Suprapubic skin (tissue), 4 donors: ENCODE measurements at regions not wholly inside any gene's neighbourhood (a gene's known extent, or its start where the extent isn't known, plus 50 kb on each side); places are given as distances from the start of the nearest gene placed in this dataset.

Source experiments
- DNase-seq, 2 donors: peaks; one replicate each; pipeline ENCODE4 v3.0.0-alpha.2; 2019; ENCODE audit warnings: low spot score in 2 of 2
- H3K27ac ChIP-seq: fragments of 200-600 bp; sonication (generic); one replicate; pipeline ENCODE4 v1.5.1; 2019
- H3K27me3 ChIP-seq: fragments of 200-600 bp; sonication (generic); one replicate; pipeline ENCODE4 v1.5.1; 2019
- H3K36me3 ChIP-seq: fragments of 200-600 bp; sonication (generic); one replicate; pipeline ENCODE4 v1.5.1; 2019
- H3K4me1 ChIP-seq: fragments of 200-600 bp; sonication (generic); one replicate; pipeline ENCODE4 v1.5.1; 2019
- H3K4me3 ChIP-seq: fragments of 200-600 bp; sonication (generic); one replicate; pipeline ENCODE4 v1.5.1; 2019; ENCODE audit warnings: mild to moderate bottlenecking
- H3K9me3 ChIP-seq: fragments of 200-600 bp; sonication (generic); one replicate; pipeline ENCODE4 v1.5.1; 2019
- EP300 ChIP-seq: sonication (generic); formaldehyde crosslinking; IDR thresholded peaks from one replicate; pipeline ENCODE4 v1.6.1; 2017; ENCODE audit warnings: antibody characterized with exemption
- POLR2A ChIP-seq, 2 donors: fragments of 450-650 bp; IDR thresholded peaks; one replicate each; pipeline ENCODE4 v1.6.1; 2017; ENCODE audit warnings: antibody characterized with exemption in 2 of 2, mild to moderate bottlenecking in 2 of 2, moderate library complexity in 2 of 2
- POLR2AphosphoS5 ChIP-seq, 3 donors: sonication (generic); formaldehyde crosslinking; IDR thresholded peaks; one replicate each; pipeline ENCODE4 v1.6.1; 2017; ENCODE audit warnings: antibody characterized with exemption in 3 of 3
- WGBS: methylation state at CpG from one replicate; pipeline ENCODE4 v1.1.5; 2018; 5-methylcytosine and 5-hydroxymethylcytosine counted together
- TF ChIP-seq, protein P1 (sequence below), 2 donors: fragments of 200-600 bp in 1 of 2; fragments of 450-650 bp in 1 of 2; sonication (generic) in 1 of 2; IDR thresholded peaks; one replicate each; pipeline ENCODE4 v1.5.1; 2016 to 2019; ENCODE audit warnings: antibody characterized with exemption in 2 of 2, mild to moderate bottlenecking in 1 of 2, moderate library complexity in 1 of 2

GRCh38 chr2:34567128-34567527 lies 968.0 kb upstream of the FAM98A start:
- WGBS = 69% methylated on average over 7 of the region's 7 CpGs
- TF ChIP-seq POLR2A (IDR thresholded peaks at IDR 0.05) = no peak
- TF ChIP-seq, protein P1, sequence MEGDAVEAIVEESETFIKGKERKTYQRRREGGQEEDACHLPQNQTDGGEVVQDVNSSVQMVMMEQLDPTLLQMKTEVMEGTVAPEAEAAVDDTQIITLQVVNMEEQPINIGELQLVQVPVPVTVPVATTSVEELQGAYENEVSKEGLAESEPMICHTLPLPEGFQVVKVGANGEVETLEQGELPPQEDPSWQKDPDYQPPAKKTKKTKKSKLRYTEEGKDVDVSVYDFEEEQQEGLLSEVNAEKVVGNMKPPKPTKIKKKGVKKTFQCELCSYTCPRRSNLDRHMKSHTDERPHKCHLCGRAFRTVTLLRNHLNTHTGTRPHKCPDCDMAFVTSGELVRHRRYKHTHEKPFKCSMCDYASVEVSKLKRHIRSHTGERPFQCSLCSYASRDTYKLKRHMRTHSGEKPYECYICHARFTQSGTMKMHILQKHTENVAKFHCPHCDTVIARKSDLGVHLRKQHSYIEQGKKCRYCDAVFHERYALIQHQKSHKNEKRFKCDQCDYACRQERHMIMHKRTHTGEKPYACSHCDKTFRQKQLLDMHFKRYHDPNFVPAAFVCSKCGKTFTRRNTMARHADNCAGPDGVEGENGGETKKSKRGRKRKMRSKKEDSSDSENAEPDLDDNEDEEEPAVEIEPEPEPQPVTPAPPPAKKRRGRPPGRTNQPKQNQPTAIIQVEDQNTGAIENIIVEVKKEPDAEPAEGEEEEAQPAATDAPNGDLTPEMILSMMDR (IDR thresholded peaks at IDR 0.05) = no peak
- TF ChIP-seq EP300 = no peak
- no peak for TF ChIP-seq POLR2AphosphoS5 (IDR thresholded peaks at IDR 0.05)

DNA sequence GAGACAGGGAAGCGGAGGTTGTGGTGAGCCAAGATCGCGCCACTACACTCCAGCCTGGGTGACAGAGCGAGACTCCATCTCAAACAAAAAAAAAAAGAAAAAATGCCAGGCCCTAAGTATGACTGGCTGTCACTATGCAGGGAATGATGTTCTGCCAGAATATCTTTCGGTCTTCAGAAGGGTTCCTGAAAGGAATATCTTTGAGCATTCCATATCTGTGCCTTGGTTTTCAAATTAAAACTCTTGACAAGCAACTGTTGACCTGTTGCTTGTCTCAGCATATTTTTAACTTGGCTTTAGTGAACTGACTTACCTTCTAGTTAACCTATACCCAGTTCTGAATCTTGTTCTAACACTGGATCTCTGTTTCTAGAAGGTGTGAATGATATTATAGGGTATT lies 953.2 kb upstream of the FAM98A start:
- TF ChIP-seq POLR2A (IDR thresholded peaks at IDR 0.05) (no peak), EP300 (no peak), POLR2AphosphoS5 (IDR thresholded peaks at IDR 0.05) (no peak)
- TF ChIP-seq, protein P1 (IDR thresholded peaks at IDR 0.05) = no peak
- no peak for DNase-seq

More at GRCh38 chr2:34567128-34567527, 968.0 kb upstream of the FAM98A start:
- Histone ChIP-seq H3K27ac (no peak overlapping the region), H3K4me3 (no peak overlapping the region), H3K27me3 (no peaks in the 10 kb centered on the region), H3K4me1 (no peaks in the 10 kb centered on the region), H3K9me3 (no peaks in the 10 kb centered on the region), H3K36me3 (no peaks in the 10 kb centered on the region)
- DNase-seq = no peak

GRCh38 chr2:34549710-34550345 lies 950.7 kb upstream of the FAM98A start:
- H3K27ac ChIP-seq = no peak overlapping the region
- H3K36me3 ChIP-seq = no peaks in the 10 kb centered on the region
- DNase-seq = no peak
- no peak overlapping the region for H3K4me3 ChIP-seq
- no peaks in the 10 kb centered on the region for H3K4me1 ChIP-seq
- WGBS = 74% methylated on average over 3 of the region's 3 CpGs
- peaks cover 9% of the 10 kb centered on the region for H3K9me3 ChIP-seq
- TF ChIP-seq POLR2A (IDR thresholded peaks at IDR 0.05) (no peak), EP300 (no peak), POLR2AphosphoS5 (IDR thresholded peaks at IDR 0.05) (no peak)
- TF ChIP-seq, protein P1 (IDR thresholded peaks at IDR 0.05) = no peak
- no peaks in the 10 kb centered on the region for H3K27me3 ChIP-seq

More for the DNA sequence above, 953.2 kb upstream of the FAM98A start:
- Histone ChIP-seq H3K36me3 (no peaks in the 10 kb centered on the region), H3K27me3 (no peaks in the 10 kb centered on the region), H3K27ac (no peak overlapping the region), H3K4me3 (no peak overlapping the region), H3K4me1 (no peaks in the 10 kb centered on the region), H3K9me3 (no peaks in the 10 kb centered on the region)
- WGBS = 95% methylated on average over 5 of the region's 5 CpGs

- Histone ChIP-seq H3K4me1 (no peaks in the 10 kb centered on the region), H3K27ac (no peak overlapping the region), H3K27me3 (no peaks in the 10 kb centered on the region), H3K36me3 (no peaks in the 10 kb centered on the region), H3K4me3 (no peak overlapping the region), H3K9me3 (peaks cover 9% of the 10 kb centered on the region)
- DNase-seq = no peak
- 57% methylated on average over 3 of the region's 3 CpGs for WGBS
- no peak for TF ChIP-seq EP300
- TF ChIP-seq POLR2A (IDR thresholded peaks at IDR 0.05) = no peak
- TF ChIP-seq POLR2AphosphoS5 (IDR thresholded peaks at IDR 0.05) = no peak
- TF ChIP-seq, protein P1 (IDR thresholded peaks at IDR 0.05) = no peak
Observed at GRCh38 chr2:34547900-34548299, 948.8 kb upstream of the FAM98A start.

GRCh38 chr2:34547340-34547739 lies 948.2 kb upstream of the FAM98A start:
- no peak overlapping the region for H3K4me3 ChIP-seq
- no peak for TF ChIP-seq POLR2AphosphoS5 (IDR thresholded peaks at IDR 0.05)
- no peak for TF ChIP-seq EP300
- TF ChIP-seq, protein P1 (IDR thresholded peaks at IDR 0.05) = no peak
- no peak for TF ChIP-seq POLR2A (IDR thresholded peaks at IDR 0.05)
- no peaks in the 10 kb centered on the region for H3K27me3 ChIP-seq
- peaks cover 9% of the 10 kb centered on the region for H3K9me3 ChIP-seq
- no peaks in the 10 kb centered on the region for H3K4me1 ChIP-seq
- no peaks in the 10 kb centered on the region for H3K36me3 ChIP-seq
- DNase-seq = no peak
- H3K27ac ChIP-seq = no peak overlapping the region
- WGBS = 59% methylated on average over 3 of the region's 4 CpGs
